Gastroesophageal sphincter (tissue), 4 donors: ENCODE measurements at regions not wholly inside any gene's neighbourhood (a gene's known extent, or its start where the extent isn't known, plus 50 kb on each side); places are given as distances from the start of the nearest gene placed in this dataset.

Source experiments
- ATAC-seq: fragments of 150-250 bp; one replicate; pipeline ENCODE4 v1.9.1; 2016; ENCODE audit warnings: mild to moderate bottlenecking, moderate library complexity
- H3K27ac ChIP-seq, 4 donors: fragments of 200-600 bp; sonication (generic) in 3 of 4; 1 replicate in 3 of 4; 2 replicates in 1 of 4; pipeline ENCODE4 v1.5.1; 2016 to 2019
- H3K27me3 ChIP-seq: fragments of 200-600 bp; sonication (generic); one replicate; pipeline ENCODE4 v1.5.1; 2019
- H3K36me3 ChIP-seq, 2 donors: fragments of 200-600 bp; sonication (generic); one replicate each; pipeline ENCODE4 v1.5.1; 2019; ENCODE audit warnings: control low read depth in 1 of 2
- H3K4me1 ChIP-seq, 3 donors: fragments of 200-600 bp; sonication (generic); 1 replicate in 2 of 3; 2 replicates in 1 of 3; pipeline ENCODE4 v1.5.1; 2016 to 2019; ENCODE audit warnings: control low read depth in 2 of 3
- H3K4me3 ChIP-seq, 2 donors: fragments of 200-600 bp; sonication (generic); one replicate each; pipeline ENCODE4 v1.5.1; 2019; ENCODE audit warnings: mild to moderate bottlenecking in 1 of 2, moderate library complexity in 1 of 2
- H3K9me3 ChIP-seq, 3 donors: fragments of 200-600 bp; sonication (generic); one replicate each; pipeline ENCODE4 v1.5.1; 2017 to 2019; ENCODE audit warnings: control low read depth in 2 of 3
- CTCF ChIP-seq, 4 experiments: fragments of 200-600 bp in 2 of 4; fragments of 450-650 bp in 2 of 4; sonication (generic) in 1 of 4; IDR thresholded peaks; one replicate each; pipeline ENCODE4 v1.5.1; 2017 to 2019; ENCODE audit warnings: antibody characterized with exemption in 4 of 4, mild to moderate bottlenecking in 2 of 4, moderate library complexity in 2 of 4
- EP300 ChIP-seq: sonication (generic); formaldehyde crosslinking; IDR thresholded peaks from one replicate; pipeline ENCODE4 v1.6.1; 2017; ENCODE audit warnings: antibody characterized with exemption, mild to moderate bottlenecking
- POLR2A ChIP-seq, 2 donors: fragments of 450-650 bp; IDR thresholded peaks; one replicate each; pipeline ENCODE4 v1.6.1; 2017; ENCODE audit warnings: antibody characterized with exemption in 2 of 2, mild to moderate bottlenecking in 2 of 2, moderate library complexity in 1 of 2
- POLR2AphosphoS5 ChIP-seq: sonication (generic); formaldehyde crosslinking; IDR thresholded peaks from one replicate; pipeline ENCODE4 v1.6.1; 2017; ENCODE audit warnings: antibody characterized with exemption
- WGBS, 2 donors: methylation state at CpG; one replicate each; pipeline ENCODE4 v1.1.5; 2018; ENCODE audit warnings: low coverage in 1 of 2; 5-methylcytosine and 5-hydroxymethylcytosine counted together

GRCh38 chr20:60669211-60669610 is 582.9 kb upstream of the CDH4 start:
- 73 to 84% methylated on average over 7 of the region's 7 CpGs for WGBS, 2 donors
- Histone ChIP-seq H3K27me3 (peaks cover 12% of the 10 kb centered on the region), H3K4me1 (no peaks in the 10 kb centered on the region), H3K4me3 (no peak overlapping the region), H3K36me3 (no peaks in the 10 kb centered on the region), H3K27ac (no peak overlapping the region), H3K9me3 (no peaks in the 10 kb centered on the region)
- TF ChIP-seq CTCF (IDR thresholded peaks at IDR 0.05) (no peak), POLR2A (IDR thresholded peaks at IDR 0.05) (no peak), POLR2AphosphoS5 (no peak), EP300 (no peak)
- no peak for ATAC-seq

- no peak overlapping the region for H3K27ac ChIP-seq
- TF ChIP-seq CTCF (IDR thresholded peaks at IDR 0.05), result no peak
- TF ChIP-seq POLR2A (IDR thresholded peaks at IDR 0.05), result no peak
- no peak for TF ChIP-seq POLR2AphosphoS5
- no peak for TF ChIP-seq EP300
These were observed 576.0 kb upstream of the CDH4 start for GRCh38 chr20:60676011-60676410.

GRCh38 chr20:60677819-60678218 is 574.2 kb upstream of the CDH4 start:
- 85 to 88% methylated on average over 1 of the region's 1 CpG for WGBS, 2 donors

More at GRCh38 chr20:60676011-60676410, 576.0 kb upstream of the CDH4 start:
- Histone ChIP-seq H3K9me3 (no peaks in the 10 kb centered on the region), H3K4me3 (no peak overlapping the region), H3K4me1 (no peaks in the 10 kb centered on the region), H3K27me3 (peaks cover 15% of the 10 kb centered on the region), H3K36me3 (no peaks in the 10 kb centered on the region)
- no peak for ATAC-seq

GRCh38 chr20:60680554-60680953 is 571.5 kb upstream of the CDH4 start:
- no peak overlapping the region for H3K4me3 ChIP-seq
- WGBS, 2 donors, result 64 to 73% methylated on average over 5 to 6 of the region's 6 CpGs
- H3K27me3 ChIP-seq, result peaks cover 4% of the 10 kb centered on the region
- TF ChIP-seq CTCF (IDR thresholded peaks at IDR 0.05), result no peak
- TF ChIP-seq POLR2AphosphoS5, result no peak
- no peak for TF ChIP-seq POLR2A (IDR thresholded peaks at IDR 0.05)
- no peak for TF ChIP-seq EP300
- H3K4me1 ChIP-seq, result no peaks in the 10 kb centered on the region
- no peaks in the 10 kb centered on the region for H3K36me3 ChIP-seq
- ATAC-seq, result no peak
- no peak overlapping the region for H3K27ac ChIP-seq
- H3K9me3 ChIP-seq, result no peaks in the 10 kb centered on the region

More at GRCh38 chr20:60677819-60678218, 574.2 kb upstream of the CDH4 start:
- Histone ChIP-seq H3K4me3 (no peak overlapping the region), H3K27me3 (peaks cover 4% of the 10 kb centered on the region), H3K4me1 (no peaks in the 10 kb centered on the region), H3K9me3 (no peaks in the 10 kb centered on the region), H3K36me3 (no peaks in the 10 kb centered on the region), H3K27ac (no peak overlapping the region)
- ATAC-seq, result no peak
- TF ChIP-seq CTCF (IDR thresholded peaks at IDR 0.05) (no peak), POLR2A (IDR thresholded peaks at IDR 0.05) (no peak), POLR2AphosphoS5 (no peak), EP300 (no peak)

- WGBS, 2 donors, result 79% methylated on average over 6 of the region's 8 CpGs; no CpG with 5 or more reads in 1 of the 2 donors
These were observed 564.8 kb upstream of the CDH4 start for GRCh38 chr20:60687213-60687612.

More at GRCh38 chr20:60687213-60687612, 564.8 kb upstream of the CDH4 start:
- H3K9me3 ChIP-seq, result no peaks in the 10 kb centered on the region
- H3K4me1 ChIP-seq, result no peaks in the 10 kb centered on the region
- no peaks in the 10 kb centered on the region for H3K36me3 ChIP-seq
- no peak overlapping the region for H3K27ac ChIP-seq
- ATAC-seq, result no peak
- no peaks in the 10 kb centered on the region for H3K27me3 ChIP-seq
- TF ChIP-seq EP300 (no peak), CTCF (IDR thresholded peaks at IDR 0.05) (no peak), POLR2A (IDR thresholded peaks at IDR 0.05) (no peak), POLR2AphosphoS5 (no peak)
- H3K4me3 ChIP-seq, result no peak overlapping the region
